ENCODE measurements at regions not wholly inside any gene's neighbourhood (a gene's known extent, or its start where the extent isn't known, plus 50 kb on each side); places are given as distances from the start of the nearest gene placed in this dataset.
"Not testable (repeated sequence)": the region's sequence is repeated elsewhere in the genome, so short reads cannot be mapped to it uniquely, and the experiment has no call there.

- TF ChIP-seq CTCF, POLR2A, POLR2AphosphoS5 (IDR thresholded peaks at IDR 0.05): not testable (repeated sequence)
Measured at GRCh38 chr6:58121616-58122015, 804.2 kb downstream of the PRIM2 start.
